H1 (cell line): ENCODE measurements at regions not wholly inside any gene's neighbourhood (a gene's known extent, or its start where the extent isn't known, plus 50 kb on each side); places are given as distances from the start of the nearest gene placed in this dataset.

Experiments used
- CTCF ChIA-PET: fragments of 300-600 bp; sonication (Branson Sonifier 250); formaldehyde crosslinking; loops from one replicate; lab custom pipeline; 2021; ENCODE audit not compliant: partially characterized antibody; lab: Charles Lee
- POLR2A ChIA-PET: fragments of 300-600 bp; sonication (Branson Sonifier 250); formaldehyde crosslinking; loops from one replicate; lab custom pipeline; 2021; ENCODE audit warnings: inconsistent platforms; ENCODE audit not compliant: partially characterized antibody; lab: Charles Lee
- DNase-seq, 2 experiments: peaks; one replicate each; pipeline versions ENCODE4 v3.0.0 to v3.0.0-alpha.2; 2010 to 2022; ENCODE audit warnings: low spot score in 2 of 2, low read depth in 1 of 2, mixed read lengths in 1 of 2
- FAIRE-seq: peaks from 2 replicates; lab custom pipeline; 2011; peaks lifted over from hg19 to GRCh38; lab: Jason Lieb, UNC
- H2AFZ ChIP-seq: 2 replicates; pipeline ENCODE4 v1.8.1; 2012; ENCODE audit warnings: low read length, inconsistent platforms
- H2AK5ac ChIP-seq: 2 replicates; pipeline ENCODE4 v1.6.1; 2013; ENCODE audit warnings: low read depth, low read length
- H2BK120ac ChIP-seq: replicated peaks from 2 replicates; pipeline ENCODE3; 2013; ENCODE audit warnings: low read depth, low read length, inconsistent platforms
- H2BK12ac ChIP-seq: 2 replicates; pipeline ENCODE4 v1.6.1; 2013; ENCODE audit warnings: low read depth, low read length
- H2BK15ac ChIP-seq: 2 replicates; pipeline ENCODE4 v1.6.1; 2013; ENCODE audit warnings: low read length
- H2BK20ac ChIP-seq: 2 replicates; pipeline ENCODE4 v1.6.1; 2013; ENCODE audit warnings: low read length
- H2BK5ac ChIP-seq: 2 replicates; pipeline ENCODE4 v1.6.1; 2013; ENCODE audit warnings: low read depth, low read length
- H3K14ac ChIP-seq: 2 replicates; pipeline ENCODE4 v1.6.1; 2013; ENCODE audit warnings: inconsistent platforms; ENCODE audit not compliant: insufficient read length
- H3K18ac ChIP-seq: 2 replicates; pipeline ENCODE4 v1.6.1; 2013; ENCODE audit warnings: low read length; ENCODE audit errors: extremely low read depth
- H3K23ac ChIP-seq: 2 replicates; pipeline ENCODE4 v1.6.1; 2013; ENCODE audit warnings: inconsistent platforms; ENCODE audit not compliant: insufficient read length
- H3K23me2 ChIP-seq: 2 replicates; pipeline ENCODE4 v1.6.1; 2013; ENCODE audit warnings: low read depth, low read length
- H3K27ac ChIP-seq: 2 replicates; pipeline ENCODE4 v1.6.1; 2011; ENCODE audit warnings: low read depth, low read length, inconsistent platforms
- H3K27me3 ChIP-seq, 4 experiments: replicated peaks in 1 of 4; 1 replicate in 1 of 4; 2 replicates in 3 of 4; pipeline versions ENCODE4 v1.6.1 to v1.8.1; 2011 to 2013; ENCODE audit warnings: low read length in 3 of 4, mild to moderate bottlenecking in 3 of 4, inconsistent platforms in 2 of 4, mixed read lengths in 2 of 4, moderate library complexity in 1 of 4; ENCODE audit not compliant: control insufficient read depth in 3 of 4, insufficient read depth in 3 of 4; ENCODE audit errors: extremely low read depth in 1 of 4
- H3K36me3 ChIP-seq, 4 experiments: 2 replicates each; pipeline versions ENCODE4 v1.6.1 to v1.8.1; 2011 to 2013; ENCODE audit warnings: mild to moderate bottlenecking in 4 of 4, low read length in 3 of 4, moderate library complexity in 2 of 4, control low read depth in 1 of 4, inconsistent platforms in 1 of 4; ENCODE audit not compliant: insufficient read depth in 4 of 4, control insufficient read depth in 2 of 4
- H3K4ac ChIP-seq: replicated peaks from 2 replicates; pipeline ENCODE3; 2013; ENCODE audit warnings: low read length, low read depth, mixed read lengths, inconsistent platforms; ENCODE audit not compliant: insufficient read length
- H3K4me1 ChIP-seq, 4 experiments: replicated peaks in 1 of 4; 1 replicate in 1 of 4; 2 replicates in 3 of 4; pipeline versions ENCODE4 v1.6.1 to v1.8.1; 2011 to 2013; ENCODE audit warnings: low read length in 3 of 4, inconsistent platforms in 2 of 4, mixed read lengths in 1 of 4; ENCODE audit not compliant: insufficient read depth in 4 of 4, control insufficient read depth in 3 of 4
- H3K4me2 ChIP-seq, 2 experiments: 2 replicates each; pipeline versions ENCODE4 v1.6.1 to v1.8.1; 2011 to 2013; ENCODE audit warnings: low read depth in 2 of 2, low read length in 2 of 2, control low read depth in 1 of 2, inconsistent platforms in 1 of 2, mild to moderate bottlenecking in 1 of 2; ENCODE audit not compliant: insufficient read depth in 1 of 2
- H3K4me3 ChIP-seq, 4 experiments: fragments of 200-600, 300-600 bp in 1 of 4; sonication (generic), shearing (Covaris generic), sonication (Bioruptor Twin) in 1 of 4; 2 replicates each; pipeline versions ENCODE4 v1.5.1 to v1.8.1; 2011 to 2016; ENCODE audit warnings: low read length in 4 of 4, low read depth in 3 of 4, control low read depth in 2 of 4, inconsistent platforms in 2 of 4, mild to moderate bottlenecking in 2 of 4, mixed read lengths in 1 of 4, moderate library complexity in 1 of 4; ENCODE audit not compliant: insufficient read depth in 2 of 4; ENCODE audit errors: extremely low read depth in 1 of 4
- H3K56ac ChIP-seq: replicated peaks from 2 replicates; pipeline ENCODE3; 2013; ENCODE audit warnings: low read depth, mild to moderate bottlenecking, mixed read lengths, low read length, inconsistent platforms; ENCODE audit not compliant: insufficient read length
- H3K79me1 ChIP-seq: 2 replicates; pipeline ENCODE4 v1.6.1; 2013; ENCODE audit warnings: low read depth, low read length, control low read depth
- H3K79me2 ChIP-seq, 2 experiments: 2 replicates each; pipeline versions ENCODE4 v1.6.1 to v1.8.1; 2012 to 2013; ENCODE audit warnings: low read length in 2 of 2, mild to moderate bottlenecking in 2 of 2, inconsistent platforms in 1 of 2; ENCODE audit not compliant: insufficient read depth in 2 of 2, control insufficient read depth in 1 of 2
- H3K9ac ChIP-seq, 4 experiments: replicated peaks in 1 of 4; 1 replicate in 1 of 4; 2 replicates in 3 of 4; pipeline versions ENCODE4 v1.6.1 to v1.8.1; 2011 to 2013; ENCODE audit warnings: low read depth in 3 of 4, low read length in 3 of 4, control low read depth in 2 of 4, mild to moderate bottlenecking in 2 of 4, moderate library complexity in 2 of 4, inconsistent platforms in 1 of 4; ENCODE audit errors: extremely low read depth in 1 of 4
- H3K9me3 ChIP-seq, 2 experiments: 2 replicates each; pipeline versions ENCODE4 v1.6.1 to v1.8.1; 2012 to 2013; ENCODE audit warnings: mild to moderate bottlenecking in 2 of 2, moderate library complexity in 2 of 2, control low read depth in 1 of 2, inconsistent platforms in 1 of 2, low read depth in 1 of 2, low read length in 1 of 2, mixed read lengths in 1 of 2; ENCODE audit not compliant: insufficient read depth in 2 of 2
- H4K20me1 ChIP-seq, 2 experiments: replicated peaks in 1 of 2; 2 replicates each; pipeline versions ENCODE3 to v1.8.1; 2011 to 2013; ENCODE audit warnings: inconsistent platforms in 2 of 2, low read length in 2 of 2, mild to moderate bottlenecking in 1 of 2; ENCODE audit not compliant: insufficient read depth in 2 of 2, control insufficient read depth in 1 of 2
- H4K5ac ChIP-seq: 2 replicates; pipeline ENCODE4 v1.6.1; 2013; ENCODE audit warnings: low read length, low read depth, mixed read lengths, inconsistent platforms; ENCODE audit not compliant: insufficient read length
- H4K8ac ChIP-seq: 2 replicates; pipeline ENCODE4 v1.8.0; 2013; ENCODE audit warnings: mild to moderate bottlenecking, moderate library complexity, low read length, inconsistent platforms; ENCODE audit not compliant: insufficient read depth; ENCODE audit errors: extremely low read depth
- H4K91ac ChIP-seq: replicated peaks from 2 replicates; pipeline ENCODE3; 2013; ENCODE audit warnings: low read length, mixed read lengths, inconsistent platforms; ENCODE audit not compliant: insufficient read length
- BACH1 ChIP-seq: IDR thresholded peaks from 2 replicates; pipeline ENCODE4 v1.6.1; 2012; ENCODE audit warnings: low read length, improper control_type of control experiment
- BRCA1 ChIP-seq: IDR thresholded peaks from 2 replicates; pipeline ENCODE4 v1.6.1; 2012; ENCODE audit warnings: low read depth, low read length, improper control_type of control experiment
- CHD1 ChIP-seq: IDR thresholded peaks from 2 replicates; pipeline ENCODE4 v1.6.1; 2012; ENCODE audit warnings: low read depth, low read length, improper control_type of control experiment
- CREB1 ChIP-seq: IDR thresholded peaks from 2 replicates; pipeline ENCODE4 v1.6.1; 2012; ENCODE audit warnings: inconsistent platforms
- CTBP2 ChIP-seq: IDR thresholded peaks from 2 replicates; pipeline ENCODE4 v1.7.0; 2011; ENCODE audit warnings: borderline replicate concordance, mild to moderate bottlenecking, moderate library complexity, mixed read lengths, low read length; ENCODE audit not compliant: insufficient read depth, insufficient read length
- EGR1 ChIP-seq: IDR thresholded peaks from 2 replicates; pipeline ENCODE4 v1.6.1; 2011; ENCODE audit warnings: low read depth, low read length, borderline replicate concordance
- EP300 ChIP-seq, 2 experiments: IDR thresholded peaks; 1 replicate in 1 of 2; 2 replicates in 1 of 2; pipeline ENCODE4 v1.6.1; 2011 to 2012; ENCODE audit warnings: low read depth in 2 of 2, low read length in 2 of 2, mild to moderate bottlenecking in 2 of 2, borderline replicate concordance in 1 of 2, inconsistent platforms in 1 of 2, moderate library complexity in 1 of 2
- NANOG ChIP-seq: IDR thresholded peaks from 2 replicates; pipeline ENCODE4 v1.6.1; 2011; ENCODE audit warnings: low read length, low read depth, mild to moderate bottlenecking, inconsistent platforms; ENCODE audit not compliant: insufficient read depth, poor library complexity, severe bottlenecking
- PHF8 ChIP-seq: fragments of 200-600 bp; sonication (generic); conservative IDR thresholded peaks from 2 replicates; pipeline ENCODE4 v1.7.1; 2012; ENCODE audit warnings: low read depth, mild to moderate bottlenecking, inconsistent platforms, low read length, moderate library complexity
- POLR2A ChIP-seq, 2 experiments: IDR thresholded peaks; 1 replicate in 1 of 2; 2 replicates in 1 of 2; pipeline ENCODE4 v1.6.1; 2011; ENCODE audit warnings: low read depth in 2 of 2, low read length in 2 of 2, mild to moderate bottlenecking in 2 of 2; ENCODE audit errors: control extremely low read depth in 1 of 2
- RFX5 ChIP-seq: IDR thresholded peaks from 2 replicates; pipeline ENCODE4 v1.6.1; 2011; ENCODE audit warnings: low read depth, low read length, improper control_type of control experiment, borderline replicate concordance
- RNF2 ChIP-seq: fragments of 200-900, 300-1000 bp; sonication (generic); IDR thresholded peaks from 2 replicates; pipeline ENCODE4 v1.7.1; 2016; ENCODE audit warnings: borderline replicate concordance, low read depth, mild to moderate bottlenecking, antibody characterized with exemption, low read length; ENCODE audit not compliant: poor library complexity, severe bottlenecking; ENCODE audit errors: missing control alignments
- RXRA ChIP-seq: IDR thresholded peaks from 2 replicates; pipeline ENCODE4 v1.6.1; 2011; ENCODE audit warnings: low read depth, mild to moderate bottlenecking, low read length, moderate library complexity; ENCODE audit not compliant: insufficient read depth
- SIRT6 ChIP-seq: IDR thresholded peaks from one replicate; pipeline ENCODE4 v1.7.1; 2012; ENCODE audit warnings: low read length, inconsistent platforms
- SP2 ChIP-seq: IDR thresholded peaks from 2 replicates; pipeline ENCODE4 v1.6.1; 2012; ENCODE audit warnings: mild to moderate bottlenecking, low read length, inconsistent platforms
- ZNF274 ChIP-seq: IDR thresholded peaks from 2 replicates; pipeline ENCODE4 v1.7.0; 2012; ENCODE audit warnings: low read length, borderline replicate concordance; ENCODE audit errors: extremely low read depth
- WGBS, 2 experiments: shearing (Covaris generic) in 1 of 2; methylation state at CpG; one replicate each; pipeline versions ENCODE4 v1.1.6 to v1.1.7; 2013 to 2015; ENCODE audit warnings: low lambda C conversion rate in 2 of 2, mixed read lengths in 2 of 2, inconsistent platforms in 1 of 2, low coverage in 1 of 2, missing lambda C conversion rate in 1 of 2; ENCODE audit not compliant: insufficient replicate concordance in 2 of 2, insufficient coverage in 1 of 2, insufficient read length in 1 of 2; ENCODE audit errors: extremely low coverage in 1 of 2, missing lambda C conversion rate in 1 of 2; 5-methylcytosine and 5-hydroxymethylcytosine counted together

DNA sequence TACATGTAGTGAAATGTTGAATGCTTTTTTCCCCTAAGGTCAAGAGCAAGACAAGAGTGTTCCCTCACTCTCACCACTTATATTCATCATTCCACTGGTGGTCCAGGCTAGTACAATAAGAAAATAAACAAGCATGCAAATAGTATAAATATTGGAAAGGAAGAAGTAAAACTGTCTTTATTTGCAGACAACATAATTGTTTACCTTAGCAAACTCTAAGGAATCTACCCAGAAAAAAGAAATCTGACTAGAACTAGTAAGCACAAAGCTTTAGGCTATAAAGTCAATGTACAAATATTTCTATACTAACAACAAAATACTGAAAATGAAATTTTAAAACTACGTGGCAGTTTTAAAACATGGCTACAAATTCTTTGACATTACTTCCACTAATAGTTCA lies 101.7 kb downstream of the CYB561 start:
- Histone ChIP-seq H3K27me3 (no peaks in the 10 kb centered on the region), H3K79me1 (no peaks in the 10 kb centered on the region), H4K91ac (no peak overlapping the region), H3K36me3 (no peaks in the 10 kb centered on the region), H2BK120ac (no peak overlapping the region), H2BK15ac (no peak overlapping the region), H3K18ac (no peak overlapping the region), H3K23ac (no peak overlapping the region), H3K4ac (no peak overlapping the region), H2BK20ac (no peak overlapping the region), H4K20me1 (no peaks in the 10 kb centered on the region), H3K56ac (no peak overlapping the region), H3K79me2 (no peaks in the 10 kb centered on the region), H2AFZ (no peak overlapping the region), H3K4me3 (no peak overlapping the region), H3K9me3 (no peaks in the 10 kb centered on the region), H3K4me2 (no peak overlapping the region), H3K9ac (no peak overlapping the region), H3K14ac (no peak overlapping the region), H3K27ac (no peak overlapping the region), H2BK12ac (no peak overlapping the region), H3K23me2 (no peaks in the 10 kb centered on the region), H4K5ac (no peak overlapping the region), H2AK5ac (no peak overlapping the region), H3K4me1 (no peaks in the 10 kb centered on the region), H4K8ac (no peak overlapping the region), H2BK5ac (no peak overlapping the region)
- WGBS, 2 experiments: 88% methylated on average over 1 of the region's 1 CpG; no CpG with 5 or more reads in 1 of the 2 experiments
- no peak for DNase-seq
- ChIA-PET CTCF (interaction anchor here (1.2 kb wide), 1 partner anchor 19 kb away, joined by 3 read pairs; no protein-coding TSS in a partner anchor), POLR2A (no interaction called here)
- FAIRE-seq: no peak
- TF ChIP-seq CREB1: no peak
- no peak for TF ChIP-seq CTBP2
- TF ChIP-seq BACH1: no peak
- no peak for TF ChIP-seq SIRT6
- TF ChIP-seq RNF2: no peak
- no peak for TF ChIP-seq POLR2A (IDR thresholded peaks at IDR 0.05; ENCODE audit: control extremely low read depth in 1 of 2, low read depth in 2 of 2, low read length in 2 of 2)
- no peak for TF ChIP-seq SP2
- no peak for TF ChIP-seq ZNF274
- no peak for TF ChIP-seq RXRA
- no peak for TF ChIP-seq RFX5
- TF ChIP-seq NANOG: no peak
- no peak for TF ChIP-seq EP300 (IDR thresholded peaks at IDR 0.05; ENCODE audit: borderline replicate concordance in 1 of 2, low read depth in 2 of 2, low read length in 2 of 2)
- TF ChIP-seq CHD1: no peak
- no peak for TF ChIP-seq PHF8
- TF ChIP-seq EGR1: no peak
- TF ChIP-seq BRCA1: no peak
